ENCODE measurements at regions not wholly inside any gene's neighbourhood (a gene's known extent, or its start where the extent isn't known, plus 50 kb on each side); places are given as distances from the start of the nearest gene placed in this dataset.

- POLR2A ChIA-PET, result no interaction called here
- no TSS peak for BruUV-seq (replicated peaks)
- H3K9me3 ChIP-seq (ENCODE audit: control insufficient read depth, insufficient read depth, low read depth, low read length), result no peaks in the 10 kb centered on the region
- intact Hi-C loops (cut with micrococcal nuclease; ENCODE audit: unreplicated experiment), result no loop called here
- H3K4me1 ChIP-seq (ENCODE audit: control insufficient read depth, insufficient read depth, low read length), result no peaks in the 10 kb centered on the region
- DNase-seq (ENCODE audit: low read depth, low spot score) (no peak), ATAC-seq (no peak)
- CTCF ChIA-PET, result no interaction called here
- in situ Hi-C loops (cut with HindIII; ENCODE audit: low pct_unique_long_range_greater_than_20kb, low sequenced_read_pairs), result no loop called here
- H3K27me3 ChIP-seq (ENCODE audit: control insufficient read depth, insufficient read depth, low read length), result peaks cover 2% of the 10 kb centered on the region; the same call in 1 of the 2 replicates
- H3K27ac ChIP-seq (ENCODE audit: low read length), result no peak overlapping the region
- no peaks in the 10 kb centered on the region for H3K36me3 ChIP-seq (ENCODE audit: control insufficient read depth, insufficient read depth, low read length)
- no peak for TF ChIP-seq POLR2AphosphoS5 (IDR thresholded peaks at IDR 0.05; ENCODE audit: low read depth, low read length)
- TF ChIP-seq CTCF (IDR thresholded peaks at IDR 0.05), result no peak
- no peak for TF ChIP-seq SIN3A (IDR thresholded peaks at IDR 0.05; ENCODE audit: borderline replicate concordance, insufficient read depth, low read depth, low read length)
- TF ChIP-seq TCF7L2 (IDR thresholded peaks at IDR 0.05; ENCODE audit: low read depth, low read length), result no peak
- TF ChIP-seq REST (IDR thresholded peaks at IDR 0.05; ENCODE audit: insufficient read depth in 1 of 2, low read depth in 2 of 2, low read length in 1 of 2), result no peak
- no peak overlapping the region for H3K4me3 ChIP-seq (ENCODE audit: low read depth in 2 of 2, low read length in 2 of 2)
Observed at GRCh38 chr6:14841901-14842421, 403.9 kb upstream of the JARID2 start.

GRCh38 chr6:14844411-14844810, 401.5 kb upstream of the JARID2 start:
- in situ Hi-C loops (cut with HindIII; ENCODE audit: low pct_unique_long_range_greater_than_20kb, low sequenced_read_pairs), result no loop called here
- ChIA-PET POLR2A (no interaction called here), CTCF (no interaction called here)
- Histone ChIP-seq H3K9me3 (ENCODE audit: control insufficient read depth, insufficient read depth, low read depth, low read length) (no peaks in the 10 kb centered on the region), H3K4me1 (ENCODE audit: control insufficient read depth, insufficient read depth, low read length) (no peaks in the 10 kb centered on the region), H3K27ac (ENCODE audit: low read length) (no peak overlapping the region), H3K4me3 (ENCODE audit: low read depth in 2 of 2, low read length in 2 of 2) (no peak overlapping the region), H3K36me3 (ENCODE audit: control insufficient read depth, insufficient read depth, low read length) (no peaks in the 10 kb centered on the region), H3K27me3 (ENCODE audit: control insufficient read depth, insufficient read depth, low read length) (no peaks in the 10 kb centered on the region)
- DNase-seq (ENCODE audit: low read depth, low spot score) (no peak), ATAC-seq (no peak)
- no TSS peak for BruUV-seq (replicated peaks)
- intact Hi-C loops (cut with micrococcal nuclease; ENCODE audit: unreplicated experiment), result no loop called here
- TF ChIP-seq TCF7L2 (IDR thresholded peaks at IDR 0.05; ENCODE audit: low read depth, low read length), result no peak
- TF ChIP-seq POLR2AphosphoS5 (IDR thresholded peaks at IDR 0.05; ENCODE audit: low read depth, low read length), result no peak
- no peak for TF ChIP-seq SIN3A (IDR thresholded peaks at IDR 0.05; ENCODE audit: borderline replicate concordance, insufficient read depth, low read depth, low read length)
- no peak for TF ChIP-seq REST (IDR thresholded peaks at IDR 0.05; ENCODE audit: insufficient read depth in 1 of 2, low read depth in 2 of 2, low read length in 1 of 2)
